Neuronal stem cell (in vitro differentiated cells): ENCODE measurements at regions not wholly inside any gene's neighbourhood (a gene's known extent, or its start where the extent isn't known, plus 50 kb on each side); places are given as distances from the start of the nearest gene placed in this dataset.

Experiments used
- DNase-seq: peaks from one replicate; pipeline ENCODE4 v3.0.0-alpha.2; 2013; ENCODE audit warnings: low spot score
- H2AFZ ChIP-seq: one replicate; pipeline ENCODE4 v1.6.1; 2013; ENCODE audit warnings: mild to moderate bottlenecking, low read length, inconsistent platforms
- H2AK5ac ChIP-seq: 2 replicates; pipeline ENCODE4 v1.6.1; 2013; ENCODE audit warnings: low read depth, mild to moderate bottlenecking, inconsistent platforms, low read length, moderate library complexity, mixed read lengths
- H2BK120ac ChIP-seq: 2 replicates; pipeline ENCODE4 v1.6.1; 2013; ENCODE audit warnings: low read depth, mild to moderate bottlenecking, inconsistent platforms, low read length, moderate library complexity, mixed read lengths
- H2BK12ac ChIP-seq: one replicate; pipeline ENCODE4 v1.6.1; 2013; ENCODE audit warnings: low read length, inconsistent platforms
- H2BK15ac ChIP-seq: 2 replicates; pipeline ENCODE4 v1.6.1; 2013; ENCODE audit warnings: mild to moderate bottlenecking, low read length, inconsistent platforms, mixed read lengths
- H2BK5ac ChIP-seq: one replicate; pipeline ENCODE4 v1.6.1; 2013; ENCODE audit warnings: inconsistent platforms, mild to moderate bottlenecking, low read length, moderate library complexity
- H3K14ac ChIP-seq: one replicate; pipeline ENCODE4 v1.6.1; 2013; ENCODE audit warnings: low read length, inconsistent platforms
- H3K18ac ChIP-seq: 2 replicates; pipeline ENCODE4 v1.6.1; 2013; ENCODE audit warnings: low read length, inconsistent platforms
- H3K23ac ChIP-seq: 2 replicates; pipeline ENCODE4 v1.6.1; 2013; ENCODE audit warnings: low read depth, mild to moderate bottlenecking, mixed read lengths, low read length, inconsistent platforms; ENCODE audit not compliant: poor library complexity
- H3K27ac ChIP-seq: replicated peaks from 3 replicates; pipeline ENCODE4 v1.5.1; 2013; ENCODE audit warnings: low read length, inconsistent platforms
- H3K27me3 ChIP-seq, 3 experiments: 2 replicates each; pipeline ENCODE4 v1.6.1; 2013; ENCODE audit warnings: low read length in 3 of 3, mild to moderate bottlenecking in 2 of 3, inconsistent platforms in 1 of 3, low read depth in 1 of 3, mixed read lengths in 1 of 3, moderate library complexity in 1 of 3; ENCODE audit not compliant: control insufficient read depth in 3 of 3, insufficient read depth in 3 of 3
- H3K36me3 ChIP-seq, 2 donors: replicated peaks in 1 of 2; 2 replicates each; pipeline ENCODE4 v1.6.1; 2013; ENCODE audit warnings: low read length in 2 of 2; ENCODE audit not compliant: control insufficient read depth in 2 of 2, insufficient read depth in 2 of 2
- H3K4ac ChIP-seq: 2 replicates; pipeline ENCODE4 v1.6.1; 2013; ENCODE audit warnings: inconsistent platforms, mild to moderate bottlenecking, low read length, moderate library complexity
- H3K4me1 ChIP-seq, 2 donors: 1 replicate in 1 of 2; 2 replicates in 1 of 2; pipeline ENCODE4 v1.6.1; 2013; ENCODE audit warnings: low read length in 2 of 2, low read depth in 1 of 2; ENCODE audit not compliant: control insufficient read depth in 2 of 2, insufficient read depth in 1 of 2
- H3K4me2 ChIP-seq: one replicate; pipeline ENCODE4 v1.6.1; 2013; ENCODE audit warnings: mild to moderate bottlenecking, low read length, inconsistent platforms; ENCODE audit not compliant: insufficient read depth, poor library complexity, severe bottlenecking
- H3K4me3 ChIP-seq, 2 donors: 2 replicates each; pipeline ENCODE4 v1.5.1; 2013; ENCODE audit warnings: low read length in 2 of 2, mild to moderate bottlenecking in 2 of 2, inconsistent platforms in 1 of 2, moderate library complexity in 1 of 2
- H3K79me1 ChIP-seq: one replicate; pipeline ENCODE4 v1.6.1; 2013; ENCODE audit warnings: low read depth, mild to moderate bottlenecking, inconsistent platforms, low read length, moderate library complexity
- H3K9ac ChIP-seq: one replicate; pipeline ENCODE4 v1.6.1; 2013; ENCODE audit warnings: mild to moderate bottlenecking, low read depth, low read length, inconsistent platforms; ENCODE audit not compliant: poor library complexity
- H3K9me3 ChIP-seq, 2 donors: replicated peaks in 1 of 2; 2 replicates each; pipeline versions ENCODE3 to v1.6.1; 2013; ENCODE audit warnings: low read length in 2 of 2, mild to moderate bottlenecking in 2 of 2, inconsistent platforms in 1 of 2, low read depth in 1 of 2, mixed read lengths in 1 of 2, moderate library complexity in 1 of 2; ENCODE audit not compliant: control insufficient read depth in 2 of 2, insufficient read depth in 1 of 2
- H4K8ac ChIP-seq: one replicate; pipeline ENCODE4 v1.6.1; 2013; ENCODE audit warnings: low read depth, mild to moderate bottlenecking, inconsistent platforms, low read length, moderate library complexity
- H4K91ac ChIP-seq: one replicate; pipeline ENCODE4 v1.6.1; 2013; ENCODE audit warnings: low read length, low read depth, mild to moderate bottlenecking, inconsistent platforms; ENCODE audit not compliant: poor library complexity
- WGBS, 2 donors: extraction: QIAGEN DNeasy Blood & Tissue Kit; methylation state at CpG; one replicate each; pipeline ENCODE4 v1.1.7; 2013; ENCODE audit warnings: missing lambda C conversion rate in 2 of 2, mixed read lengths in 1 of 2; ENCODE audit not compliant: insufficient read length in 2 of 2, insufficient replicate concordance in 1 of 2; ENCODE audit errors: extremely low coverage in 2 of 2; 5-methylcytosine and 5-hydroxymethylcytosine counted together

- Histone ChIP-seq H3K36me3 (no peaks in the 10 kb centered on the region), H3K9me3 (no peaks in the 10 kb centered on the region), H4K91ac (no peak overlapping the region), H3K23ac (no peak overlapping the region), H2AK5ac (no peak overlapping the region), H3K4ac (no peak overlapping the region), H4K8ac (no peak overlapping the region), H3K4me1 (no peaks in the 10 kb centered on the region), H2BK120ac (no peak overlapping the region), H3K79me1 (no peaks in the 10 kb centered on the region), H2BK15ac (no peak overlapping the region), H3K18ac (no peak overlapping the region), H3K27me3 (peaks cover 0 to 3% (median 0%) of the 10 kb centered on the region in 3 experiments), H3K27ac (no peak overlapping the region), H2BK5ac (no peak overlapping the region), H2BK12ac (no peak overlapping the region), H3K4me3 (no peak overlapping the region), H3K9ac (no peak overlapping the region), H3K4me2 (no peak overlapping the region), H2AFZ (no peak overlapping the region), H3K14ac (no peak overlapping the region)
- no CpG with 5 or more reads among the region's 6 CpGs for WGBS, 2 donors
- DNase-seq: no peak
Observed at GRCh38 chr5:175589714-175590113, 68.2 kb upstream of the HRH2 start.

DNA sequence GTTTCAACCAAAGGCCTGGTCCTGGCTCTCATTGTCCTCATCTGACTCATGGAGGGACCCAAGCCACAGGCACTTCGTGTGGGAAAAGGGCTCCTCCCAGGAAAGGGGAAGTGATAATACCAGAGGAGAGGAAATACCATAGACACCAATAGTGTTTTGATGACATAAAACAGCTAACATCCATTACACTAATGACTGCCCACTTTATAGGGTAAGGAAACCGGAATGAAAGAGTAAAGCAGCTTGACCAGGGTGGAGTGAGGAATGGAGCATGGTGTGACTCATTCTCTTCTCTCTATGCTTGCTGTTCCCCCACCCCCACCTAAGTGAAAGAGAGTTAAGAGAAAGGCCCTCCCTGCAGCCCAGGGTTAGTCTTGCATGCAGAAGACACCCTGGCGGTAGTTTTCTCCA, 67.4 kb upstream of the HRH2 start:
- WGBS, 2 donors: no CpG with 5 or more reads among the region's 3 CpGs
- Histone ChIP-seq H3K14ac (peak overlapping the region; percentile 25), H3K4me3 (no peak overlapping the region), H4K91ac (no peak overlapping the region), H3K4me1 (no peaks in the 10 kb centered on the region), H2AK5ac (no peak overlapping the region), H3K79me1 (no peaks in the 10 kb centered on the region), H2AFZ (no peak overlapping the region), H3K27ac (no peak overlapping the region), H3K9me3 (no peaks in the 10 kb centered on the region), H3K23ac (no peak overlapping the region), H3K4me2 (no peak overlapping the region), H3K9ac (no peak overlapping the region), H3K36me3 (no peaks in the 10 kb centered on the region), H2BK12ac (no peak overlapping the region), H3K27me3 (peaks cover 0 to 3% (median 0%) of the 10 kb centered on the region in 3 experiments), H3K18ac (no peak overlapping the region), H2BK15ac (no peak overlapping the region), H4K8ac (no peak overlapping the region), H3K4ac (no peak overlapping the region), H2BK5ac (no peak overlapping the region), H2BK120ac (no peak overlapping the region)
- DNase-seq: no peak

- H3K18ac ChIP-seq: no peak overlapping the region
- no peak overlapping the region for H3K9ac ChIP-seq
- H3K4me2 ChIP-seq: no peak overlapping the region
- H2AK5ac ChIP-seq: no peak overlapping the region
- H3K79me1 ChIP-seq: no peaks in the 10 kb centered on the region
- no peak overlapping the region for H4K8ac ChIP-seq
- H3K4ac ChIP-seq: no peak overlapping the region
- H3K9me3 ChIP-seq: no peaks in the 10 kb centered on the region
- no peak overlapping the region for H2AFZ ChIP-seq
- no peaks in the 10 kb centered on the region for H3K36me3 ChIP-seq
- no peak overlapping the region for H2BK15ac ChIP-seq
- H2BK120ac ChIP-seq: no peak overlapping the region
- no peak overlapping the region for H3K14ac ChIP-seq
- H3K23ac ChIP-seq: no peak overlapping the region
- H3K27me3 ChIP-seq: peaks cover 0 to 3% (median 0%) of the 10 kb centered on the region in 3 experiments
- no peaks in the 10 kb centered on the region for H3K4me1 ChIP-seq
- no CpG with 5 or more reads among the region's 4 CpGs for WGBS, 2 donors
- no peak overlapping the region for H2BK12ac ChIP-seq
- H4K91ac ChIP-seq: no peak overlapping the region
- no peak for DNase-seq
- no peak overlapping the region for H2BK5ac ChIP-seq
- H3K4me3 ChIP-seq: no peak overlapping the region
- no peak overlapping the region for H3K27ac ChIP-seq
Observed at GRCh38 chr5:175591293-175591692, 66.6 kb upstream of the HRH2 start.

GRCh38 chr5:175593794-175594193, 64.1 kb upstream of the HRH2 start:
- H2BK120ac ChIP-seq: no peak overlapping the region
- no peaks in the 10 kb centered on the region for H3K36me3 ChIP-seq
- no peak overlapping the region for H2BK5ac ChIP-seq
- no peak overlapping the region for H2AFZ ChIP-seq
- H2AK5ac ChIP-seq: no peak overlapping the region
- H3K9ac ChIP-seq: no peak overlapping the region
- no peak for DNase-seq
- no peak overlapping the region for H4K91ac ChIP-seq
- no peak overlapping the region for H3K23ac ChIP-seq
- H4K8ac ChIP-seq: no peak overlapping the region
- no peak overlapping the region for H2BK15ac ChIP-seq
- H3K4me3 ChIP-seq: no peak overlapping the region
- H3K14ac ChIP-seq: no peak overlapping the region
- no peak overlapping the region for H2BK12ac ChIP-seq
- no peak overlapping the region for H3K4ac ChIP-seq
- no peak overlapping the region for H3K18ac ChIP-seq
- H3K79me1 ChIP-seq: no peaks in the 10 kb centered on the region
- no peaks in the 10 kb centered on the region for H3K27me3 ChIP-seq
- no peak overlapping the region for H3K4me2 ChIP-seq
- no peaks in the 10 kb centered on the region for H3K4me1 ChIP-seq
- no peak overlapping the region for H3K27ac ChIP-seq
- peaks cover 0 to 4% of the 10 kb centered on the region in 2 donors for H3K9me3 ChIP-seq
